ENCODE measurements at regions not wholly inside any gene's neighbourhood (a gene's known extent, or its start where the extent isn't known, plus 50 kb on each side); places are given as distances from the start of the nearest gene placed in this dataset.

- no peak for TF ChIP-seq CTCF (IDR thresholded peaks at IDR 0.05)
- TF ChIP-seq POLR2A (IDR thresholded peaks at IDR 0.05), result no peak
These were observed 663.3 kb upstream of the HS6ST1 start for GRCh38 chr2:128982001-128982400.
